K562 (cell line): ENCODE measurements at regions not wholly inside any gene's neighbourhood (a gene's known extent, or its start where the extent isn't known, plus 50 kb on each side); places are given as distances from the start of the nearest gene placed in this dataset.

ENCODE experiments used
- CHD1 ChIP-seq: fragments of 200-600 bp; sonication (generic); IDR thresholded peaks from one replicate; pipeline ENCODE4 v1.6.1; 2012; ENCODE audit warnings: mild to moderate bottlenecking, moderate library complexity, low read length, inconsistent platforms
- E2F1 ChIP-seq: sonication (generic); formaldehyde crosslinking; IDR thresholded peaks from 2 replicates; pipeline ENCODE4 v1.8.1; 2023; ENCODE audit warnings: mild to moderate bottlenecking, missing genetic modification reagents, moderate library complexity
- ELF4 ChIP-seq: fragments of 450-650 bp; formaldehyde crosslinking; IDR thresholded peaks from 2 replicates; pipeline ENCODE4 v1.4.0; 2022; ENCODE audit warnings: missing genetic modification characterization
- HNRNPL ChIP-seq: fragments of 200-400 bp; formaldehyde crosslinking; IDR thresholded peaks from 2 replicates; pipeline ENCODE4 v1.6.1; 2017; ENCODE audit warnings: low read depth, mild to moderate bottlenecking, low read length
- PHB2 ChIP-seq: fragments of 450-650 bp; IDR thresholded peaks from 2 replicates; pipeline ENCODE4 v1.6.1; 2017; ENCODE audit warnings: low read depth
- RBM22 ChIP-seq: fragments of 200-400 bp; formaldehyde crosslinking; IDR thresholded peaks from 2 replicates; pipeline ENCODE4 v1.6.1; 2018; ENCODE audit warnings: low read length, low read depth; ENCODE audit not compliant: poor library complexity, severe bottlenecking
- STAT5B ChIP-seq: fragments of 250-450 bp; sonication (Bioruptor Pico); IDR thresholded peaks from 2 replicates; pipeline ENCODE4 v1.8.0; 2021; ENCODE audit warnings: mild to moderate bottlenecking, inconsistent platforms
- YY1 ChIP-seq, 3 experiments: IDR thresholded peaks; 2 replicates each; pipeline ENCODE4 v1.6.1; 2011; ENCODE audit warnings: low read length in 2 of 3, mild to moderate bottlenecking in 2 of 3, moderate library complexity in 2 of 3, borderline replicate concordance in 1 of 3, control low read depth in 1 of 3, low read depth in 1 of 3; ENCODE audit not compliant: insufficient read depth in 3 of 3, insufficient replicate concordance in 2 of 3, control insufficient read depth in 1 of 3, insufficient read length in 1 of 3; ENCODE audit errors: extremely low read depth in 1 of 3
- ZFPM2 ChIP-seq: fragments of 250-450 bp; sonication (Bioruptor Pico); IDR thresholded peaks from 2 replicates; pipeline ENCODE4 v1.5.1; 2022; ENCODE audit warnings: mild to moderate bottlenecking
- ZSCAN29 ChIP-seq: fragments of 450-650 bp; IDR thresholded peaks from 2 replicates; pipeline ENCODE4 v1.6.1; 2017
- TF ChIP-seq, protein P1 (sequence below): fragments of 250-450 bp; sonication (Bioruptor Pico); IDR thresholded peaks from 2 replicates; pipeline ENCODE4 v1.5.0; 2021

DNA sequence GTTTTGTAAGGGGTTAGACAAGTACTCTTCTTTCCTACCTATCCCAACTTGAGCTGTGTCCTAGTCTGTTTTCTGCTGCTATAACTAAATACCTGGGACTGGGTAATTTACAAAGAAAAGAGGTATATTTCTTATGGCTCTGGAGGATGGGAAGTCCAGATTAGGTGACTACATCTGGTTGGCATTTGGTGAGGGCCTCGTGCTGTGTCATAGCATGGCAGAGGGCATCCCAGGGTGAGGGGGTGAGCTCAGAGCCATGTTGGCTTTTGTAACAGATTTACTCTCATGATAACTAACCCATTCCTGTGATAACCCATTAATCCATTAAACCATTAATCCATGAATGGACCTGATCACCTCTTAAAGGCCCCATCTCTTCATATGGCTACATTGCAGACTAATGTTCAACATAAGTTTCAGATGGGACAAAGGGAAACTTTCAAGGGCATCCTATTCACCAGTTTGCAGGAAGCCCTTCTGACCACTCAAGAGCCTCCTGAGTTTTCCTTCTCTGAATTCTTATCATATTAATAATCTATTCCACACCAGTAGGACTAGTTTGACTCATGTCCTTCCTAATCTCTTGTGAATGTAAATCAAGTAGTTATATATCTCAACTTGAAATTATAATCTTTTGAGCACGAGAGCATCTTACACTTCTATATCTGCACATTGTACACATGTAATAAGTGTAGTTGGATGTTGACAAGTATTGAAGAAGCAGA lies 185.7 kb upstream of the ZPLD1 start (continued):
- TF ChIP-seq, protein P1, sequence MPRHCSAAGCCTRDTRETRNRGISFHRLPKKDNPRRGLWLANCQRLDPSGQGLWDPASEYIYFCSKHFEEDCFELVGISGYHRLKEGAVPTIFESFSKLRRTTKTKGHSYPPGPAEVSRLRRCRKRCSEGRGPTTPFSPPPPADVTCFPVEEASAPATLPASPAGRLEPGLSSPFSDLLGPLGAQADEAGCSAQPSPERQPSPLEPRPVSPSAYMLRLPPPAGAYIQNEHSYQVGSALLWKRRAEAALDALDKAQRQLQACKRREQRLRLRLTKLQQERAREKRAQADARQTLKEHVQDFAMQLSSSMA (CRISPR knock-in tag) = no peak
- TF ChIP-seq CHD1 = no peak
- no peak for TF ChIP-seq ELF4 (CRISPR knock-in tag)
- no peak for TF ChIP-seq ZFPM2 (CRISPR knock-in tag)
- no peak for TF ChIP-seq HNRNPL
- TF ChIP-seq PHB2 = no peak
- TF ChIP-seq E2F1 (CRISPR knock-in tag) = no peak
- TF ChIP-seq ZSCAN29 = no peak
- no peak for TF ChIP-seq RBM22
- no peak for TF ChIP-seq STAT5B (CRISPR knock-in tag)
- no peak for TF ChIP-seq YY1 (IDR thresholded peaks at IDR 0.05; ENCODE audit: borderline replicate concordance in 1 of 3, control insufficient read depth in 1 of 3, extremely low read depth in 1 of 3, insufficient read depth in 3 of 3, insufficient read length in 1 of 3, insufficient replicate concordance in 2 of 3, low read depth in 1 of 3, low read length in 2 of 3)
